ENCODE measurements at regions not wholly inside any gene's neighbourhood (a gene's known extent, or its start where the extent isn't known, plus 50 kb on each side); places are given as distances from the start of the nearest gene placed in this dataset.

- CTCF ChIA-PET, result no interaction called here
- DNase-seq (ENCODE audit: low read depth, low spot score), result no peak
- H3K4me1 ChIP-seq (ENCODE audit: control insufficient read depth, insufficient read depth, low read length), result no peaks in the 10 kb centered on the region
- H3K36me3 ChIP-seq (ENCODE audit: control insufficient read depth, insufficient read depth, low read length), result no peaks in the 10 kb centered on the region; the same call in 1 of the 2 replicates
- no TSS peak for BruUV-seq (replicated peaks)
- TF ChIP-seq TCF7L2 (IDR thresholded peaks at IDR 0.05; ENCODE audit: low read depth, low read length), result no peak
- no peak for TF ChIP-seq POLR2AphosphoS5 (IDR thresholded peaks at IDR 0.05; ENCODE audit: low read depth, low read length)
- TF ChIP-seq CTCF (IDR thresholded peaks at IDR 0.05), result no peak
- TF ChIP-seq REST (IDR thresholded peaks at IDR 0.05; ENCODE audit: insufficient read depth in 1 of 2, low read depth in 2 of 2, low read length in 1 of 2), result no peak
- no peak for TF ChIP-seq SIN3A (IDR thresholded peaks at IDR 0.05; ENCODE audit: borderline replicate concordance, insufficient read depth, low read depth, low read length)
- no peak for ATAC-seq
- no peaks in the 10 kb centered on the region for H3K27me3 ChIP-seq (ENCODE audit: control insufficient read depth, insufficient read depth, low read length)
- POLR2A ChIA-PET, result no interaction called here
- no peaks in the 10 kb centered on the region for H3K9me3 ChIP-seq (ENCODE audit: control insufficient read depth, insufficient read depth, low read depth, low read length)
- in situ Hi-C loops (cut with HindIII; ENCODE audit: low pct_unique_long_range_greater_than_20kb, low sequenced_read_pairs), result no loop called here
- intact Hi-C loops (cut with micrococcal nuclease; ENCODE audit: unreplicated experiment), result no loop called here
- H3K4me3 ChIP-seq (ENCODE audit: low read depth in 2 of 2, low read length in 2 of 2), result no peak overlapping the region
- no peak overlapping the region for H3K27ac ChIP-seq (ENCODE audit: low read length)
Measured at GRCh38 chr1:102172200-102172599, 175.5 kb upstream of the OLFM3 start.

DNA sequence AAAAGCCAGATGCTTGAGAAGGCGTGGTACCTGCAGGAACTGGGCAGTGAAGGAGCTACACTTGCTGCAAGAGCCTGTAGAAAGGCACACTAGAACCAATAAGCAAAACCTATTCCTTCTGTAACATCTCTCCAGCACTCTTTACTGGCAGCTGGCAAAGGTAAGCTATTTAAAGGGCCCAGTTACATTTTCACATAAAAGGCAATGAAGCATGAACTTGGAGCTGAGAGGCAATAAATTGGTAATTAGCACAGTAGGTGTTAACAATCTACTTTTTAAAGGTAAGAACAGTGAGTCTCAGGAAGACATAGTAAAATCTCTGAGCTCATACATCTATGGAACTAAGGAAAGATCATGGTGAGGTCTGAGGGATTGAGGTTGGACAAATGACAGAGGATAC lies 167.1 kb upstream of the OLFM3 start:
- ATAC-seq (no peak), DNase-seq (ENCODE audit: low read depth, low spot score) (no peak)
- ChIA-PET POLR2A (no interaction called here), CTCF (no interaction called here)
- TF ChIP-seq TCF7L2 (IDR thresholded peaks at IDR 0.05; ENCODE audit: low read depth, low read length) (no peak), POLR2AphosphoS5 (IDR thresholded peaks at IDR 0.05; ENCODE audit: low read depth, low read length) (no peak), CTCF (IDR thresholded peaks at IDR 0.05) (no peak), REST (IDR thresholded peaks at IDR 0.05; ENCODE audit: insufficient read depth in 1 of 2, low read depth in 2 of 2, low read length in 1 of 2) (no peak), SIN3A (IDR thresholded peaks at IDR 0.05; ENCODE audit: borderline replicate concordance, insufficient read depth, low read depth, low read length) (no peak)
- Histone ChIP-seq H3K36me3 (ENCODE audit: control insufficient read depth, insufficient read depth, low read length) (no peaks in the 10 kb centered on the region), H3K27me3 (ENCODE audit: control insufficient read depth, insufficient read depth, low read length) (no peaks in the 10 kb centered on the region), H3K9me3 (ENCODE audit: control insufficient read depth, insufficient read depth, low read depth, low read length) (no peaks in the 10 kb centered on the region), H3K4me1 (ENCODE audit: control insufficient read depth, insufficient read depth, low read length) (no peaks in the 10 kb centered on the region), H3K27ac (ENCODE audit: low read length) (no peak overlapping the region), H3K4me3 (ENCODE audit: low read depth in 2 of 2, low read length in 2 of 2) (no peak overlapping the region)
- intact Hi-C loops (cut with micrococcal nuclease; ENCODE audit: unreplicated experiment) (no loop called here), in situ Hi-C loops (cut with HindIII; ENCODE audit: low pct_unique_long_range_greater_than_20kb, low sequenced_read_pairs) (no loop called here)
- BruUV-seq (replicated peaks), result no TSS peak

Data from Panc1 (cell line).